Calu3 (cell line): ENCODE measurements at regions not wholly inside any gene's neighbourhood (a gene's known extent, or its start where the extent isn't known, plus 50 kb on each side); places are given as distances from the start of the nearest gene placed in this dataset.
"Not testable (repeated sequence)": the region's sequence is repeated elsewhere in the genome, so short reads cannot be mapped to it uniquely, and the experiment has no call there.

Source experiments
- BruUV-seq: library from RNA; stranded (reverse); fragments of 400-500 nt; replicated peaks from 2 replicates; lab custom pipeline; 2021; lab: Mats Ljungman, UMichigan
- CTCF ChIA-PET: fragments of 300-600 bp; sonication (Branson Sonifier 250); formaldehyde crosslinking; loops from one replicate; lab custom pipeline; 2022; ENCODE audit warnings: antibody characterized with exemption; lab: Charles Lee
- DNase-seq: peaks from one replicate; pipeline ENCODE4 v3.0.0; 2022
- H3K27ac Mint-ChIP-seq: one replicate; pipeline ENCODE4 v1.8.0; 2022; ENCODE audit warnings: mixed read lengths; ENCODE audit not compliant: unreplicated experiment
- H3K27me3 Mint-ChIP-seq: one replicate; pipeline ENCODE4 v1.8.0; 2022; ENCODE audit warnings: mixed read lengths; ENCODE audit not compliant: unreplicated experiment
- H3K36me3 Mint-ChIP-seq: one replicate; pipeline ENCODE4 v1.8.0; 2022; ENCODE audit warnings: mild to moderate bottlenecking, moderate library complexity, mixed read lengths; ENCODE audit not compliant: insufficient read depth, unreplicated experiment
- H3K4me1 Mint-ChIP-seq: one replicate; pipeline ENCODE4 v1.8.0; 2022; ENCODE audit warnings: mild to moderate bottlenecking, low read depth, mixed read lengths; ENCODE audit not compliant: unreplicated experiment
- H3K4me3 Mint-ChIP-seq: one replicate; pipeline ENCODE4 v1.8.0; 2022; ENCODE audit warnings: mild to moderate bottlenecking, low read depth, moderate library complexity, mixed read lengths; ENCODE audit not compliant: unreplicated experiment
- H3K9me3 Mint-ChIP-seq: one replicate; pipeline ENCODE4 v1.8.0; 2022; ENCODE audit warnings: low read depth, mixed read lengths; ENCODE audit not compliant: unreplicated experiment
- intact Hi-C: fragments of 100-400 bp; cut with micrococcal nuclease; formaldehyde crosslinking; loops from one replicate; pipeline ENCODE4 v1.10.0; 2022; ENCODE audit not compliant: unreplicated experiment
- TF ChIP-seq, protein P1 (sequence below): fragments of 200-600 bp; IDR thresholded peaks from one replicate; pipeline ENCODE4 v1.8.0; 2022; ENCODE audit warnings: antibody characterized with exemption; ENCODE audit not compliant: unreplicated experiment

DNA sequence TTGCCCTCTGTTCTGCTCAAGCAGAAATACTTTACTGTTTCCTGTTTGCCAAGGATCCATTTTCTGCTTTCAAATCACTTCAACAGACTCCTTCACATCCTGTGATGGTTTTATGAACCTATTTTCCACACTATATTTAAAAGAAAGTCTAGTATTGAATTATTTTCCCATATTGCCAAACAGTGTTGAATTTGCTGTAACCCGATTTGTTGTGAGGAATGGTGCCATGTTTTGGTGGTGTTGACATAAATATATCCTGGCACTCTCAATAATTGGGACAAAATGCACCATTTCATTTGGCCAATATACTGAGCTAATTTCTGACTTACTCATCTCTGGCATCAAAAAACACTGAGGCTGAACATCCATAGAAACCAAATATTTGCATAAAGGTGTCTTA lies 615.4 kb upstream of the SEMA3D start:
- DNase-seq: no peak
- TF ChIP-seq, protein P1, sequence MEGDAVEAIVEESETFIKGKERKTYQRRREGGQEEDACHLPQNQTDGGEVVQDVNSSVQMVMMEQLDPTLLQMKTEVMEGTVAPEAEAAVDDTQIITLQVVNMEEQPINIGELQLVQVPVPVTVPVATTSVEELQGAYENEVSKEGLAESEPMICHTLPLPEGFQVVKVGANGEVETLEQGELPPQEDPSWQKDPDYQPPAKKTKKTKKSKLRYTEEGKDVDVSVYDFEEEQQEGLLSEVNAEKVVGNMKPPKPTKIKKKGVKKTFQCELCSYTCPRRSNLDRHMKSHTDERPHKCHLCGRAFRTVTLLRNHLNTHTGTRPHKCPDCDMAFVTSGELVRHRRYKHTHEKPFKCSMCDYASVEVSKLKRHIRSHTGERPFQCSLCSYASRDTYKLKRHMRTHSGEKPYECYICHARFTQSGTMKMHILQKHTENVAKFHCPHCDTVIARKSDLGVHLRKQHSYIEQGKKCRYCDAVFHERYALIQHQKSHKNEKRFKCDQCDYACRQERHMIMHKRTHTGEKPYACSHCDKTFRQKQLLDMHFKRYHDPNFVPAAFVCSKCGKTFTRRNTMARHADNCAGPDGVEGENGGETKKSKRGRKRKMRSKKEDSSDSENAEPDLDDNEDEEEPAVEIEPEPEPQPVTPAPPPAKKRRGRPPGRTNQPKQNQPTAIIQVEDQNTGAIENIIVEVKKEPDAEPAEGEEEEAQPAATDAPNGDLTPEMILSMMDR: no peak
- Mint-ChIP-seq H3K9me3 (no peaks in the 10 kb centered on the region), H3K27ac (no peak overlapping the region), H3K36me3 (no peaks in the 10 kb centered on the region), H3K4me3 (no peak overlapping the region), H3K27me3 (no peaks in the 10 kb centered on the region), H3K4me1 (no peaks in the 10 kb centered on the region)
- CTCF ChIA-PET: no interaction called here
- intact Hi-C loops: no loop called here
- BruUV-seq: no TSS peak

DNA sequence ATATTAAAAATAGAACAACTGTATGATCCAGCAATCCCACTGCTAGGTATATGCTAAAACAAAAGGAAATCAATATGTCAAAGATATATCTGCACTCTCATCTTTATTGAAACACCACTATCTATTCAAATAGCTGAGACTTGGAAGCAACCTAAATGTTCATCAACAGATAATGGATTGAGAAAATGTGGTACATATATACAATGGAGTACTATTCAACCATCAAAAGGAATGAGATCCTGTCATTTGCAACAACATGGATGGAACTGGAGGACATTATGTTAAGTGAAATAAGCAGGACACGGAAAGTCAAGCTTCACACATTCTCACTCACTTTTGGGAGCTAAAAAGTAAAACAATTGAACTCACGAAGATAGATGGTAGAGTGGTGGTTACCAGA lies 610.1 kb upstream of the SEMA3D start:
- Mint-ChIP-seq H3K9me3 (no peaks in the 10 kb centered on the region), H3K27ac (no peak overlapping the region), H3K4me1 (no peaks in the 10 kb centered on the region), H3K27me3 (no peaks in the 10 kb centered on the region), H3K4me3 (no peak overlapping the region), H3K36me3 (no peaks in the 10 kb centered on the region)
- TF ChIP-seq, protein P1: no peak
- CTCF ChIA-PET: no interaction called here
- no peak for DNase-seq
- intact Hi-C loops: no loop called here
- no TSS peak for BruUV-seq

DNA sequence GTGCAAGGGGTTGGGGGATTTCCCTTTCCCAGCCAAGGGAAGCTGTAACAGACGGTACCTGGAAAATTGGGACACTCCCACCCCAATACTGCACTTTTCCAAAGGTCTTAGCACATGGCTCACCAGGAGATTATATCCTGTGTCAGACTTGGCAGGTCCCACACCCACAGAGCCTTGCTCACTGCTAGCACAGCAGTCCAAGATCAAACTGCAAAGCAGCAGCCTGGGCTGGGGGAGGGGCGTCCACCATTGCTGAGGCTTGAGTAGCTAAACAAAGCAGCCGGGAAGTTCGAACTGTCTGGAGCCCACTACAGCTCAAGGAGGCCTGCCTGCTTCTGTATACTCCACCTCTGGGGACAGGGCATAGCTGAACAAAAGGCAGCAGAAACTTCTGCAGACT lies 604.2 kb upstream of the SEMA3D start:
- H3K4me3 Mint-ChIP-seq, H3K4me1 Mint-ChIP-seq, CTCF ChIA-PET, H3K27ac Mint-ChIP-seq, intact Hi-C loops, H3K36me3 Mint-ChIP-seq, H3K27me3 Mint-ChIP-seq, DNase-seq, BruUV-seq, H3K9me3 Mint-ChIP-seq: not testable (repeated sequence)

DNA sequence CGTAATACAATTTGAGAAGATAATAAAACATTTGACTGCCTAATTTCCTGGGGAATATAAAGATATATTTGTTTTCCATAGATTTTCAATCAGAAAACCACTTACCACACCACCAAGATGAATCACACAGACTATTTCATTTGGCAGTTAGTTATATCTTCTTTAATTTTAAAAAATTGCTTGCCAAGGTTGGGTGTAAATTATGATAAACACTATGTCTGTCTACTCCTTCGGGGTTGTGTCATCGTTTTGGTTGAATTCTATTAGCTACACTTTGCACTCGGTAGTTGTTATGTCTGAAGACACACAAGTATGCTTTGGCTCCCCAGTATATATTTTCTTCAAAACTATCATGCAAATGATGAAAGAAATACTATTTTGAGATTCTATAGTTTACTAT lies 594.8 kb upstream of the SEMA3D start:
- Mint-ChIP-seq H3K4me3 (no peak overlapping the region), H3K9me3 (peaks cover 4% of the 10 kb centered on the region), H3K27me3 (no peaks in the 10 kb centered on the region), H3K27ac (no peak overlapping the region), H3K4me1 (no peaks in the 10 kb centered on the region), H3K36me3 (no peaks in the 10 kb centered on the region)
- TF ChIP-seq, protein P1: no peak
- no peak for DNase-seq
- intact Hi-C loops: no loop called here
- BruUV-seq: no TSS peak
- CTCF ChIA-PET: no interaction called here

DNA sequence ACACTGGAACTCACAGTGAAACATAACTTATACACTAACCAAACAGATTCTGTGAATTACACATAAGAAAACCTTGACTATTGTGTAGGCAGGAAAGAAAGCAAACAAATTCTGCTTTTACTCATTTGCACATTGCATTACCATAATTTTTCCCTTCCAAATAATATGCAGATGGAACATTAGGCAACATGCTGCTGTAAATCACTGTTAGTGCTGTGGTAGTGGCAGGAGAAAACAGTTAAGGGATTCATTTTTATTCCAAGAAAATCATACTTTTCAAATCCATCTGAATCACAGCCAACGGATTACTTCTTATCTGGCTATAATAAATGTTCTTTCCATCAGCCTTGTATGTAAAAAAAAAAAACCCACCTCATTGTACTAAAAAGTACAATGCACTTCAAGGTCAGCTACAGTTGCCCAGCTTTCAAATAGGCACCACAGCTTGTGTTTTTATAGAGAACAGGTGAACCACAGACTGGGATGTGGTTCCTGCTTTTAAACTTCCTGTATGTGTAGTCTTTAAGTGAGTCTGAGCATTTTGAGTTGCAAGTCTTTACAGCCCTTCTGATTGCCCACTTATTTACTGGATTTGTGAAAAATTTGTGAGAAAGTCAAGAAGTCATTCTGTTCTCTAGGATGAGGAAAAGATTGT lies 590.0 kb upstream of the SEMA3D start:
- TF ChIP-seq, protein P1: no peak
- no TSS peak for BruUV-seq
- Mint-ChIP-seq H3K27me3 (no peaks in the 10 kb centered on the region), H3K36me3 (no peaks in the 10 kb centered on the region), H3K9me3 (no peaks in the 10 kb centered on the region), H3K4me1 (no peaks in the 10 kb centered on the region), H3K27ac (no peak overlapping the region), H3K4me3 (no peak overlapping the region)
- intact Hi-C loops: no loop called here
- DNase-seq: no peak
- CTCF ChIA-PET: interaction anchor here (0.5 kb wide), 1 partner anchor 1176 kb away, joined by 4 read pairs; no protein-coding TSS in a partner anchor
